GM12873 (cell line): ENCODE measurements at regions not wholly inside any gene's neighbourhood (a gene's known extent, or its start where the extent isn't known, plus 50 kb on each side); places are given as distances from the start of the nearest gene placed in this dataset.

Experiments
- CTCF ChIP-seq: IDR thresholded peaks from 2 replicates; pipeline ENCODE4 v1.5.1; 2012; ENCODE audit warnings: low read depth, mild to moderate bottlenecking, moderate library complexity, low read length, control low read depth; ENCODE audit not compliant: insufficient read depth; ENCODE audit errors: missing control alignments

GRCh38 chr6:167557675-167558074 lies 232.8 kb downstream of the TTLL2 start:
- no peak for TF ChIP-seq CTCF

GRCh38 chr6:167558246-167559177 lies 233.6 kb downstream of the TTLL2 start:
- TF ChIP-seq CTCF = no peak

GRCh38 chr6:167559675-167560479 lies 235.0 kb downstream of the TTLL2 start:
- no peak for TF ChIP-seq CTCF

GRCh38 chr6:167560673-167561569 lies 236.0 kb downstream of the TTLL2 start:
- TF ChIP-seq CTCF = no peak

- TF ChIP-seq CTCF = no peak
Measured at GRCh38 chr6:167564416-167565250, 239.7 kb downstream of the TTLL2 start.

- no peak for TF ChIP-seq CTCF
Measured at GRCh38 chr6:167565388-167565787, 240.5 kb downstream of the TTLL2 start.
